ENCODE measurements at regions not wholly inside any gene's neighbourhood (a gene's known extent, or its start where the extent isn't known, plus 50 kb on each side); places are given as distances from the start of the nearest gene placed in this dataset.

- DNase-seq (ENCODE audit: low read depth in 2 of 2), result no peak
Observed at GRCh38 chr1:199161766-199162303, 523.0 kb downstream of the PTPRC start.

GRCh38 chr1:199163267-199163666 lies 524.4 kb downstream of the PTPRC start:
- no peak for DNase-seq (ENCODE audit: low read depth in 2 of 2)

GRCh38 chr1:199163670-199164069 lies 524.8 kb downstream of the PTPRC start:
- no peak for DNase-seq (ENCODE audit: low read depth in 2 of 2)

GRCh38 chr1:199167460-199167859 lies 528.6 kb downstream of the PTPRC start:
- DNase-seq (ENCODE audit: low read depth in 2 of 2), result no peak

- no peak for DNase-seq (ENCODE audit: low read depth in 2 of 2)
Observed at GRCh38 chr1:199168888-199169585, 530.2 kb downstream of the PTPRC start.

GRCh38 chr1:199170711-199171110 lies 531.9 kb downstream of the PTPRC start:
- no peak for DNase-seq (ENCODE audit: low read depth in 2 of 2)

- no peak for DNase-seq (ENCODE audit: low read depth in 2 of 2)
Observed at GRCh38 chr1:199172171-199173124, 533.6 kb downstream of the PTPRC start.

GRCh38 chr1:199173356-199173755 lies 534.5 kb downstream of the PTPRC start:
- DNase-seq (ENCODE audit: low read depth in 2 of 2), result no peak

GRCh38 chr1:199174336-199174735 lies 535.5 kb downstream of the PTPRC start:
- DNase-seq (ENCODE audit: low read depth in 2 of 2), result no peak

- DNase-seq (ENCODE audit: low read depth in 2 of 2), result no peak
Observed at GRCh38 chr1:199176713-199177112, 537.9 kb downstream of the PTPRC start.

- DNase-seq (ENCODE audit: low read depth in 2 of 2), result no peak
Observed at GRCh38 chr1:199177241-199177640, 538.4 kb downstream of the PTPRC start.

- no peak for DNase-seq (ENCODE audit: low read depth in 2 of 2)
Observed at GRCh38 chr1:199178646-199179045, 539.8 kb downstream of the PTPRC start.

- DNase-seq (ENCODE audit: low read depth in 2 of 2), result no peak
Observed at GRCh38 chr1:199182186-199182843, 543.5 kb downstream of the PTPRC start.

- DNase-seq (ENCODE audit: low read depth in 2 of 2), result no peak
Observed at GRCh38 chr1:199184180-199184579, 545.3 kb downstream of the PTPRC start.

- DNase-seq (ENCODE audit: low read depth in 2 of 2), result no peak
Observed at GRCh38 chr1:199194862-199195261, 556.0 kb downstream of the PTPRC start.

- DNase-seq (ENCODE audit: low read depth in 2 of 2), result no peak
Observed at GRCh38 chr1:199197695-199198094, 558.9 kb downstream of the PTPRC start.

- DNase-seq (ENCODE audit: low read depth in 2 of 2), result no peak
Observed at GRCh38 chr1:199202331-199202730, 563.5 kb downstream of the PTPRC start.

- DNase-seq (ENCODE audit: low read depth in 2 of 2), result no peak
Observed at GRCh38 chr1:199204231-199204630, 565.4 kb downstream of the PTPRC start.

GRCh38 chr1:199205740-199206441 lies 567.1 kb downstream of the PTPRC start:
- no peak for DNase-seq (ENCODE audit: low read depth in 2 of 2)

GRCh38 chr1:199208847-199209246 lies 570.0 kb downstream of the PTPRC start:
- DNase-seq (ENCODE audit: low read depth in 2 of 2), result no peak

GRCh38 chr1:199218065-199218464 lies 579.2 kb downstream of the PTPRC start:
- no peak for DNase-seq (ENCODE audit: low read depth in 2 of 2)
